Endothelial cell of umbilical vein (primary cell): ENCODE measurements at regions not wholly inside any gene's neighbourhood (a gene's known extent, or its start where the extent isn't known, plus 50 kb on each side); places are given as distances from the start of the nearest gene placed in this dataset.

Source experiments
- CTCF ChIP-seq, 2 donors: IDR thresholded peaks; 1 replicate in 1 of 2; 2 replicates in 1 of 2; pipeline ENCODE4 v1.5.1; 2011; ENCODE audit warnings: low read length in 2 of 2, mild to moderate bottlenecking in 2 of 2, moderate library complexity in 2 of 2, control low read depth in 1 of 2, inconsistent platforms in 1 of 2, low read depth in 1 of 2; ENCODE audit not compliant: insufficient read depth in 1 of 2; ENCODE audit errors: extremely low read depth in 1 of 2
- GATA2 ChIP-seq: IDR thresholded peaks from 2 replicates; pipeline ENCODE4 v1.7.0; 2011; ENCODE audit warnings: low read depth, mild to moderate bottlenecking, moderate library complexity, mixed read lengths, low read length; ENCODE audit not compliant: insufficient read length, insufficient read depth
- POLR2A ChIP-seq: IDR thresholded peaks from 2 replicates; pipeline ENCODE4 v1.6.1; 2012; ENCODE audit warnings: low read depth, mild to moderate bottlenecking, control low read depth, low read length

- TF ChIP-seq POLR2A (no peak), GATA2 (no peak), CTCF (IDR thresholded peaks at IDR 0.05; ENCODE audit: extremely low read depth in 1 of 2, insufficient read depth in 1 of 2, low read depth in 1 of 2, low read length in 2 of 2) (no peak)
Measured at GRCh38 chr2:238511614-238511950, 84.9 kb downstream of the ASB1 start.
